ENCODE measurements at regions not wholly inside any gene's neighbourhood (a gene's known extent, or its start where the extent isn't known, plus 50 kb on each side); places are given as distances from the start of the nearest gene placed in this dataset.

- no peak for DNase-seq
- H3K27ac ChIP-seq: no peak overlapping the region
- 68 to 77% (median 74%) methylated on average over 3 of the region's 3 CpGs for WGBS, 5 donors
- no peak overlapping the region for H3K4me3 ChIP-seq
- H3K36me3 ChIP-seq: no peaks in the 10 kb centered on the region
- TF ChIP-seq CTCF (IDR thresholded peaks at IDR 0.05 in 8 of 11, conservative IDR thresholded peaks at IDR 0.05 in 3 of 11) (no peak), POLR2A (IDR thresholded peaks at IDR 0.05) (no peak), POLR2AphosphoS5 (IDR thresholded peaks at IDR 0.05) (no peak)
- no peaks in the 10 kb centered on the region for H3K9me3 ChIP-seq
- no peaks in the 10 kb centered on the region for H3K27me3 ChIP-seq (replicated peaks in 1 of 7)
- H3K4me1 ChIP-seq: peaks cover 0 to 19% (median 6%) of the 10 kb centered on the region in 6 donors
- intact Hi-C loops (cut with DNase I; ENCODE audit: low total_unique reads): no loop called here
These were observed 310.7 kb upstream of the PMFBP1 start for GRCh38 chr16:72482695-72483094.

GRCh38 chr16:72481419-72481818 is 309.5 kb upstream of the PMFBP1 start:
- DNase-seq: no peak
- Histone ChIP-seq H3K36me3 (no peaks in the 10 kb centered on the region), H3K4me1 (peaks cover 0 to 19% (median 6%) of the 10 kb centered on the region in 6 donors), H3K9me3 (no peaks in the 10 kb centered on the region), H3K27ac (peak overlapping the region in 3 of 8 donors; percentile 28 to 47 (median 47)), H3K4me3 (no peak overlapping the region), H3K27me3 (replicated peaks in 1 of 7) (no peaks in the 10 kb centered on the region)
- intact Hi-C loops (cut with DNase I; ENCODE audit: low total_unique reads): no loop called here
- no peak for TF ChIP-seq POLR2AphosphoS5 (IDR thresholded peaks at IDR 0.05)
- no peak for TF ChIP-seq CTCF (IDR thresholded peaks at IDR 0.05 in 8 of 11, conservative IDR thresholded peaks at IDR 0.05 in 3 of 11)
- no peak for TF ChIP-seq POLR2A (IDR thresholded peaks at IDR 0.05)

- WGBS, 5 donors: 58 to 85% (median 71%) methylated on average over 2 of the region's 2 CpGs
- Histone ChIP-seq H3K4me1 (peaks cover 0 to 19% (median 6%) of the 10 kb centered on the region in 6 donors), H3K27me3 (replicated peaks in 1 of 7) (no peaks in the 10 kb centered on the region), H3K9me3 (no peaks in the 10 kb centered on the region), H3K36me3 (no peaks in the 10 kb centered on the region), H3K27ac (peak overlapping the region in 3 of 8 donors; percentile 28 to 47 (median 47)), H3K4me3 (no peak overlapping the region)
- TF ChIP-seq POLR2A (IDR thresholded peaks at IDR 0.05) (no peak), CTCF (IDR thresholded peaks at IDR 0.05 in 8 of 11, conservative IDR thresholded peaks at IDR 0.05 in 3 of 11) (no peak), POLR2AphosphoS5 (IDR thresholded peaks at IDR 0.05) (no peak)
- DNase-seq: no peak
- intact Hi-C loops (cut with DNase I; ENCODE audit: low total_unique reads): no loop called here
These were observed 309.0 kb upstream of the PMFBP1 start for GRCh38 chr16:72480911-72481310.

- Histone ChIP-seq H3K36me3 (no peaks in the 10 kb centered on the region), H3K4me3 (no peak overlapping the region), H3K27me3 (replicated peaks in 1 of 7) (no peaks in the 10 kb centered on the region), H3K4me1 (peaks cover 0 to 8% (median 1%) of the 10 kb centered on the region in 6 donors), H3K9me3 (no peaks in the 10 kb centered on the region), H3K27ac (no peak overlapping the region)
- DNase-seq: no peak
- intact Hi-C loops (cut with DNase I; ENCODE audit: low total_unique reads): no loop called here
- 80 to 92% (median 91%) methylated on average over 3 of the region's 3 CpGs for WGBS, 5 donors
- TF ChIP-seq POLR2A (IDR thresholded peaks at IDR 0.05) (no peak), POLR2AphosphoS5 (IDR thresholded peaks at IDR 0.05) (no peak), CTCF (IDR thresholded peaks at IDR 0.05 in 8 of 11, conservative IDR thresholded peaks at IDR 0.05 in 3 of 11) (no peak)
These were observed 303.7 kb upstream of the PMFBP1 start for GRCh38 chr16:72475688-72476087.
